Astrocyte of the spinal cord (primary cell): ENCODE measurements at regions not wholly inside any gene's neighbourhood (a gene's known extent, or its start where the extent isn't known, plus 50 kb on each side); places are given as distances from the start of the nearest gene placed in this dataset.

Experiments
- DNase-seq: peaks from one replicate; pipeline ENCODE4 v3.0.0; 2011; ENCODE audit warnings: low read depth, low spot score
- H3K4me3 ChIP-seq: 2 replicates; pipeline ENCODE4 v1.5.1; 2011; ENCODE audit warnings: low read depth, mild to moderate bottlenecking, low read length, moderate library complexity
- CTCF ChIP-seq: IDR thresholded peaks from 2 replicates; pipeline ENCODE4 v1.5.1; 2012; ENCODE audit warnings: low read depth, mild to moderate bottlenecking, low read length, inconsistent platforms
- in situ Hi-C: cut with HindIII; loops from 2 replicates; pipeline ENCODE4 v1.10.0; 2017; ENCODE audit warnings: low sequenced_read_pairs

- no peak overlapping the region for H3K4me3 ChIP-seq
- DNase-seq: no peak
- in situ Hi-C loops: no loop called here
- no peak for TF ChIP-seq CTCF
Observed at GRCh38 chr6:138586638-138587037, 87.3 kb upstream of the NHSL1 start.

GRCh38 chr6:138588805-138589434 lies 89.6 kb upstream of the NHSL1 start:
- in situ Hi-C loops: no loop called here
- H3K4me3 ChIP-seq: no peak overlapping the region
- peak; percentile 79 for DNase-seq
- TF ChIP-seq CTCF: peak; percentile 94

GRCh38 chr6:138590796-138591709 lies 91.8 kb upstream of the NHSL1 start:
- H3K4me3 ChIP-seq: no peak overlapping the region
- peak; percentile 88 for TF ChIP-seq CTCF
- in situ Hi-C loops: no loop called here
- peak; percentile 80 for DNase-seq

GRCh38 chr6:138592749-138593123 lies 93.4 kb upstream of the NHSL1 start:
- H3K4me3 ChIP-seq: peak overlapping the region; percentile 8
- in situ Hi-C loops: no loop called here
- no peak for DNase-seq
- TF ChIP-seq CTCF: no peak

GRCh38 chr6:138593124-138593877 lies 94.0 kb upstream of the NHSL1 start:
- in situ Hi-C loops: no loop called here
- DNase-seq: peak; percentile 98
- peak overlapping the region; percentile 8 for H3K4me3 ChIP-seq
- no peak for TF ChIP-seq CTCF

GRCh38 chr6:138593909-138594757 lies 94.8 kb upstream of the NHSL1 start:
- TF ChIP-seq CTCF: no peak
- in situ Hi-C loops: no loop called here
- no peak for DNase-seq
- peak overlapping the region; percentile 2 for H3K4me3 ChIP-seq
